Liver (tissue), 8 donors: ENCODE measurements at regions not wholly inside any gene's neighbourhood (a gene's known extent, or its start where the extent isn't known, plus 50 kb on each side); places are given as distances from the start of the nearest gene placed in this dataset.

Experiments used
- DNase-seq: peaks from one replicate; pipeline ENCODE4 v3.0.0-alpha.2; 2017; ENCODE audit warnings: low spot score
- H3K27ac ChIP-seq, 2 donors: one replicate each; pipeline ENCODE4 v1.7.0; 2013; ENCODE audit warnings: inconsistent platforms in 2 of 2, low read length in 2 of 2, control low read depth in 1 of 2, low read depth in 1 of 2, mild to moderate bottlenecking in 1 of 2
- H3K27me3 ChIP-seq, 4 donors: one replicate each; pipeline versions ENCODE4 v1.6.1 to v1.7.0; 2013; ENCODE audit warnings: low read length in 3 of 4, inconsistent platforms in 1 of 4, mild to moderate bottlenecking in 1 of 4, moderate library complexity in 1 of 4; ENCODE audit not compliant: control insufficient read depth in 4 of 4, insufficient read depth in 4 of 4
- H3K36me3 ChIP-seq, 4 donors: one replicate each; pipeline versions ENCODE4 v1.6.1 to v1.7.0; 2013; ENCODE audit warnings: low read length in 3 of 4, mild to moderate bottlenecking in 3 of 4, low read depth in 1 of 4, moderate library complexity in 1 of 4; ENCODE audit not compliant: control insufficient read depth in 4 of 4, insufficient read depth in 3 of 4
- H3K4me1 ChIP-seq, 4 donors: one replicate each; pipeline versions ENCODE4 v1.6.1 to v1.7.0; 2013; ENCODE audit warnings: low read length in 3 of 4, mild to moderate bottlenecking in 3 of 4, moderate library complexity in 1 of 4; ENCODE audit not compliant: control insufficient read depth in 4 of 4, insufficient read depth in 4 of 4
- H3K4me3 ChIP-seq, 3 donors: one replicate each; pipeline versions ENCODE4 v1.6.1 to v1.7.0; 2013; ENCODE audit warnings: low read length in 3 of 3, control low read depth in 1 of 3, low read depth in 1 of 3, mild to moderate bottlenecking in 1 of 3
- H3K9ac ChIP-seq, 2 donors: one replicate each; pipeline ENCODE4 v1.7.0; 2013; ENCODE audit warnings: low read length in 2 of 2, mild to moderate bottlenecking in 2 of 2, moderate library complexity in 2 of 2, control low read depth in 1 of 2, low read depth in 1 of 2
- H3K9me3 ChIP-seq, 4 donors: one replicate each; pipeline versions ENCODE4 v1.6.1 to v1.7.0; 2013; ENCODE audit warnings: low read length in 3 of 4; ENCODE audit not compliant: control insufficient read depth in 4 of 4
- FOXA2 ChIP-seq: IDR thresholded peaks from 2 replicates; pipeline ENCODE4 v1.6.1; 2016; ENCODE audit warnings: antibody characterized with exemption
- GABPA ChIP-seq, 2 donors: IDR thresholded peaks in 1 of 2; conservative IDR thresholded peaks in 1 of 2; 2 replicates each; pipeline ENCODE4 v1.6.1; 2016; ENCODE audit warnings: antibody characterized with exemption in 2 of 2, mild to moderate bottlenecking in 1 of 2, moderate library complexity in 1 of 2
- HNF4A ChIP-seq, 2 donors: conservative IDR thresholded peaks; 2 replicates each; pipeline ENCODE4 v1.6.1; 2016; ENCODE audit warnings: antibody characterized with exemption in 2 of 2, mild to moderate bottlenecking in 2 of 2
- HNF4G ChIP-seq: IDR thresholded peaks from 2 replicates; pipeline ENCODE4 v1.6.1; 2016; ENCODE audit warnings: antibody characterized with exemption
- JUND ChIP-seq, 2 donors: IDR thresholded peaks; 2 replicates each; pipeline ENCODE4 v1.6.1; 2016; ENCODE audit warnings: antibody characterized with exemption in 2 of 2
- NR2F2 ChIP-seq: IDR thresholded peaks from 2 replicates; pipeline ENCODE4 v1.6.1; 2016; ENCODE audit warnings: antibody characterized with exemption
- RAD21 ChIP-seq, 2 donors: IDR thresholded peaks; 2 replicates each; pipeline ENCODE4 v1.6.1; 2016; ENCODE audit warnings: antibody characterized with exemption in 2 of 2, mild to moderate bottlenecking in 2 of 2
- RXRA ChIP-seq, 2 donors: IDR thresholded peaks; 2 replicates each; pipeline ENCODE4 v1.6.1; 2017 to 2018; ENCODE audit warnings: antibody characterized with exemption in 2 of 2, mild to moderate bottlenecking in 1 of 2
- SP1 ChIP-seq: IDR thresholded peaks from 2 replicates; pipeline ENCODE4 v1.6.1; 2018; ENCODE audit warnings: antibody characterized with exemption, mild to moderate bottlenecking
- TAF1 ChIP-seq: conservative IDR thresholded peaks from 2 replicates; pipeline ENCODE4 v1.6.1; 2016; ENCODE audit warnings: antibody characterized with exemption, mild to moderate bottlenecking
- YY1 ChIP-seq: IDR thresholded peaks from 2 replicates; pipeline ENCODE4 v1.6.1; 2016; ENCODE audit warnings: antibody characterized with exemption, mild to moderate bottlenecking
- WGBS: extraction: QIAGEN DNeasy Blood & Tissue Kit; methylation state at CpG from one replicate; pipeline ENCODE4 v1.1.7; 2013; 5-methylcytosine and 5-hydroxymethylcytosine counted together
- TF ChIP-seq, protein P1 (sequence below): fragments of 150-350 bp; IDR thresholded peaks from 2 replicates; pipeline ENCODE4 v1.5.1; 2017; ENCODE audit warnings: improper control_type of control experiment, low read depth, low read length; ENCODE audit not compliant: missing input control
- TF ChIP-seq, protein P2 (sequence below): IDR thresholded peaks from 2 replicates; pipeline ENCODE4 v1.6.1; 2016; ENCODE audit warnings: antibody characterized with exemption
- TF ChIP-seq, protein P3 (sequence below): IDR thresholded peaks from 2 replicates; pipeline ENCODE4 v1.6.1; 2016; ENCODE audit warnings: antibody characterized with exemption
- TF ChIP-seq, protein P4 (sequence below): IDR thresholded peaks from 2 replicates; pipeline ENCODE4 v1.6.1; 2016; ENCODE audit warnings: antibody characterized with exemption
- TF ChIP-seq, protein P5 (sequence below): IDR thresholded peaks from 2 replicates; pipeline ENCODE4 v1.6.1; 2016; ENCODE audit warnings: antibody characterized with exemption, mild to moderate bottlenecking
- donor health status: healthy.
- donor health status: healthy.
- donor health status: healthy.
- donor health status: healthy.
- donor health status: healthy.

DNA sequence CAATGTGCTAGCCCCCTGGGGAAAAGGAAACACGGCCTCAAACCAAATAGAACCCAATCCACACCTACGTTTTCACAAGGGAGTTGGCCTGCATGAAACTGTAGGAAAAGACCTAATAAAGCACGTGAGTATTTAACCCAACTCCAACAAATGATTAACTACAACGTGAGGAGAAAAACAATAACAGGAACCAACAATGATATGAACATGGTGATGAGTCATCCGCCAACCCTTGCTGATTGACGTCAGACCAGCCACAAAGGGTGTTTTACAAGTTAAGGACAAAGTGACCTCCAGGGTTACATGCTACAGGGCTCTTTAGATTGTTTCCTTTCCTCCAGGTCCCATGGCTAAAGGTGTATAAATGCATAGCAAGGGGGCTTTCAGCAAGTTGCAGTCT lies 460.5 kb downstream of the COG6 start:
- Histone ChIP-seq H3K36me3 (no peaks in the 10 kb centered on the region), H3K4me3 (no peak overlapping the region), H3K9ac (no peak overlapping the region), H3K27ac (peak overlapping the region in 1 of 2 donors; percentile 9), H3K27me3 (no peaks in the 10 kb centered on the region), H3K9me3 (peaks cover 0 to 5% (median 2%) of the 10 kb centered on the region in 4 donors), H3K4me1 (no peaks in the 10 kb centered on the region)
- WGBS, result 56% methylated on average over 6 of the region's 6 CpGs
- no peak for DNase-seq
- TF ChIP-seq SP1, result peak; percentile 14
- no peak for TF ChIP-seq FOXA2
- TF ChIP-seq RAD21 (IDR thresholded peaks at IDR 0.05), result peak in 1 of 2 donors; percentile 19
- peak; percentile 47 to 88 for TF ChIP-seq JUND (IDR thresholded peaks at IDR 0.05)
- no peak for TF ChIP-seq HNF4A (conservative IDR thresholded peaks at IDR 0.05)
- TF ChIP-seq, protein P1, sequence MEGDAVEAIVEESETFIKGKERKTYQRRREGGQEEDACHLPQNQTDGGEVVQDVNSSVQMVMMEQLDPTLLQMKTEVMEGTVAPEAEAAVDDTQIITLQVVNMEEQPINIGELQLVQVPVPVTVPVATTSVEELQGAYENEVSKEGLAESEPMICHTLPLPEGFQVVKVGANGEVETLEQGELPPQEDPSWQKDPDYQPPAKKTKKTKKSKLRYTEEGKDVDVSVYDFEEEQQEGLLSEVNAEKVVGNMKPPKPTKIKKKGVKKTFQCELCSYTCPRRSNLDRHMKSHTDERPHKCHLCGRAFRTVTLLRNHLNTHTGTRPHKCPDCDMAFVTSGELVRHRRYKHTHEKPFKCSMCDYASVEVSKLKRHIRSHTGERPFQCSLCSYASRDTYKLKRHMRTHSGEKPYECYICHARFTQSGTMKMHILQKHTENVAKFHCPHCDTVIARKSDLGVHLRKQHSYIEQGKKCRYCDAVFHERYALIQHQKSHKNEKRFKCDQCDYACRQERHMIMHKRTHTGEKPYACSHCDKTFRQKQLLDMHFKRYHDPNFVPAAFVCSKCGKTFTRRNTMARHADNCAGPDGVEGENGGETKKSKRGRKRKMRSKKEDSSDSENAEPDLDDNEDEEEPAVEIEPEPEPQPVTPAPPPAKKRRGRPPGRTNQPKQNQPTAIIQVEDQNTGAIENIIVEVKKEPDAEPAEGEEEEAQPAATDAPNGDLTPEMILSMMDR, result no peak
- TF ChIP-seq NR2F2, result peak; percentile 29
- TF ChIP-seq, protein P2, sequence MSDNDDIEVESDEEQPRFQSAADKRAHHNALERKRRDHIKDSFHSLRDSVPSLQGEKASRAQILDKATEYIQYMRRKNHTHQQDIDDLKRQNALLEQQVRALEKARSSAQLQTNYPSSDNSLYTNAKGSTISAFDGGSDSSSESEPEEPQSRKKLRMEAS, result no peak

DNA sequence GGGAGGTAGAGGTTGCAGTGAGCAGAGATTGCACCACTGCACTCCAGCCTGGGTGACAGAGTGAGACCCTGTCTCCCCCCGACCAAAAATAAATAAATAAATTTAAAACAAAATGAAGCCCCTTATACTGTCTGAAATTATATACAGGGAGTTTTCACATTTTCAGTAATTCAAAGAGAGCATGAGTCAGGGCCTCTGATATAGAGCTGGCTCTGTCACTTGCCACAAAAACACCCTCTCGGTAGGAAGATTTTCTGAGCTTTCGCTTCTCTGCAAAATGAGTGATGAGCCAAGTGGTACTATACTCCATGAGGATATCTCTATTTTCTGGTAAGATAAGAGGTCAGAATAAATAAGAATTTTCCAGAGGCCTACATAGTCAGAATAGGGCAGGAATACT lies 462.9 kb downstream of the COG6 start:
- WGBS, result 85% methylated on average over 3 of the region's 3 CpGs
- Histone ChIP-seq H3K36me3 (no peaks in the 10 kb centered on the region), H3K4me1 (no peaks in the 10 kb centered on the region), H3K27ac (no peak overlapping the region), H3K4me3 (no peak overlapping the region), H3K9me3 (peaks cover 0 to 5% (median 2%) of the 10 kb centered on the region in 4 donors), H3K9ac (no peak overlapping the region), H3K27me3 (no peaks in the 10 kb centered on the region)
- TF ChIP-seq, protein P2, result no peak
- no peak for TF ChIP-seq RXRA (IDR thresholded peaks at IDR 0.05)
- no peak for TF ChIP-seq SP1
- no peak for TF ChIP-seq RAD21 (IDR thresholded peaks at IDR 0.05)
- TF ChIP-seq, protein P3, sequence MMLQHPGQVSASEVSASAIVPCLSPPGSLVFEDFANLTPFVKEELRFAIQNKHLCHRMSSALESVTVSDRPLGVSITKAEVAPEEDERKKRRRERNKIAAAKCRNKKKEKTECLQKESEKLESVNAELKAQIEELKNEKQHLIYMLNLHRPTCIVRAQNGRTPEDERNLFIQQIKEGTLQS, result no peak
- DNase-seq, result no peak

DNA sequence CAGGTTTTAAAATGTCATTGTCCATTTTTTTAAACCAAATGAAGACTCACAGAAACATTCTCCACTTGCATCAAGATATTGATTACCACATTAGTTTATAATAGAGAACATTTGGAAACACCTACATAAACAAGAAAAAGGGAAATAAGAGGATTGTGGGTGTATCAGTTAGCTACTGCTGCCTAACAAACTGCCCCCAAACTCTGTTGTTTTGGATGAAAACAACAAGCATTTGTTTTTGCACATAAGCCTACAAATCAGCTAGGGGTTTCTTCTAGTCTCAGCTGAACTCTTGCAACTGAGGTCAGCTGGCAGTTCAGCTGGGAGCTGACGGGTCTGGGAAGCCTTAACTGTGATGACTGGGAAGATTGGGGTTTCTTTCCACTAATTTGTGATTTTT lies 464.4 kb downstream of the COG6 start:
- TF ChIP-seq, protein P4, sequence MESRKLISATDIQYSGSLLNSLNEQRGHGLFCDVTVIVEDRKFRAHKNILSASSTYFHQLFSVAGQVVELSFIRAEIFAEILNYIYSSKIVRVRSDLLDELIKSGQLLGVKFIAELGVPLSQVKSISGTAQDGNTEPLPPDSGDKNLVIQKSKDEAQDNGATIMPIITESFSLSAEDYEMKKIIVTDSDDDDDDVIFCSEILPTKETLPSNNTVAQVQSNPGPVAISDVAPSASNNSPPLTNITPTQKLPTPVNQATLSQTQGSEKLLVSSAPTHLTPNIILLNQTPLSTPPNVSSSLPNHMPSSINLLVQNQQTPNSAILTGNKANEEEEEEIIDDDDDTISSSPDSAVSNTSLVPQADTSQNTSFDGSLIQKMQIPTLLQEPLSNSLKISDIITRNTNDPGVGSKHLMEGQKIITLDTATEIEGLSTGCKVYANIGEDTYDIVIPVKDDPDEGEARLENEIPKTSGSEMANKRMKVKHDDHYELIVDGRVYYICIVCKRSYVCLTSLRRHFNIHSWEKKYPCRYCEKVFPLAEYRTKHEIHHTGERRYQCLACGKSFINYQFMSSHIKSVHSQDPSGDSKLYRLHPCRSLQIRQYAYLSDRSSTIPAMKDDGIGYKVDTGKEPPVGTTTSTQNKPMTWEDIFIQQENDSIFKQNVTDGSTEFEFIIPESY, result no peak
- TF ChIP-seq YY1, result no peak
- TF ChIP-seq, protein P2, result no peak
- no peak for TF ChIP-seq NR2F2
- no peak for TF ChIP-seq FOXA2
- no peak for TF ChIP-seq RXRA (IDR thresholded peaks at IDR 0.05)
- no peak for TF ChIP-seq RAD21 (IDR thresholded peaks at IDR 0.05)
- no peak for TF ChIP-seq HNF4A (conservative IDR thresholded peaks at IDR 0.05)
- TF ChIP-seq, protein P5, sequence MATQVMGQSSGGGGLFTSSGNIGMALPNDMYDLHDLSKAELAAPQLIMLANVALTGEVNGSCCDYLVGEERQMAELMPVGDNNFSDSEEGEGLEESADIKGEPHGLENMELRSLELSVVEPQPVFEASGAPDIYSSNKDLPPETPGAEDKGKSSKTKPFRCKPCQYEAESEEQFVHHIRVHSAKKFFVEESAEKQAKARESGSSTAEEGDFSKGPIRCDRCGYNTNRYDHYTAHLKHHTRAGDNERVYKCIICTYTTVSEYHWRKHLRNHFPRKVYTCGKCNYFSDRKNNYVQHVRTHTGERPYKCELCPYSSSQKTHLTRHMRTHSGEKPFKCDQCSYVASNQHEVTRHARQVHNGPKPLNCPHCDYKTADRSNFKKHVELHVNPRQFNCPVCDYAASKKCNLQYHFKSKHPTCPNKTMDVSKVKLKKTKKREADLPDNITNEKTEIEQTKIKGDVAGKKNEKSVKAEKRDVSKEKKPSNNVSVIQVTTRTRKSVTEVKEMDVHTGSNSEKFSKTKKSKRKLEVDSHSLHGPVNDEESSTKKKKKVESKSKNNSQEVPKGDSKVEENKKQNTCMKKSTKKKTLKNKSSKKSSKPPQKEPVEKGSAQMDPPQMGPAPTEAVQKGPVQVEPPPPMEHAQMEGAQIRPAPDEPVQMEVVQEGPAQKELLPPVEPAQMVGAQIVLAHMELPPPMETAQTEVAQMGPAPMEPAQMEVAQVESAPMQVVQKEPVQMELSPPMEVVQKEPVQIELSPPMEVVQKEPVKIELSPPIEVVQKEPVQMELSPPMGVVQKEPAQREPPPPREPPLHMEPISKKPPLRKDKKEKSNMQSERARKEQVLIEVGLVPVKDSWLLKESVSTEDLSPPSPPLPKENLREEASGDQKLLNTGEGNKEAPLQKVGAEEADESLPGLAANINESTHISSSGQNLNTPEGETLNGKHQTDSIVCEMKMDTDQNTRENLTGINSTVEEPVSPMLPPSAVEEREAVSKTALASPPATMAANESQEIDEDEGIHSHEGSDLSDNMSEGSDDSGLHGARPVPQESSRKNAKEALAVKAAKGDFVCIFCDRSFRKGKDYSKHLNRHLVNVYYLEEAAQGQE, result no peak
- TF ChIP-seq JUND (IDR thresholded peaks at IDR 0.05), result no peak
- no peak for TF ChIP-seq GABPA (IDR thresholded peaks at IDR 0.05 in 1 of 2, conservative IDR thresholded peaks at IDR 0.05 in 1 of 2)
- TF ChIP-seq, protein P1, result no peak
- no peak for TF ChIP-seq TAF1
- no peak for TF ChIP-seq HNF4G
- TF ChIP-seq, protein P3, result no peak
- no peak for DNase-seq
- peaks cover 0 to 5% (median 2%) of the 10 kb centered on the region in 4 donors for H3K9me3 ChIP-seq
- H3K4me1 ChIP-seq, result no peaks in the 10 kb centered on the region
- H3K36me3 ChIP-seq, result no peaks in the 10 kb centered on the region
- no peak overlapping the region for H3K4me3 ChIP-seq
- WGBS, result 97% methylated on average over 1 of the region's 1 CpG
- H3K27ac ChIP-seq, result no peak overlapping the region
- H3K9ac ChIP-seq, result no peak overlapping the region
- no peaks in the 10 kb centered on the region for H3K27me3 ChIP-seq
